HG03025 (cell line): ENCODE measurements at regions not wholly inside any gene's neighbourhood (a gene's known extent, or its start where the extent isn't known, plus 50 kb on each side); places are given as distances from the start of the nearest gene placed in this dataset.

Experiments
- ATAC-seq: cut with Tn5 transposase; IDR thresholded peaks from one replicate; pipeline ENCODE4 v1.9.1; 2021; ENCODE audit warnings: mild to moderate bottlenecking, moderate library complexity; ENCODE audit not compliant: unreplicated experiment, low FRiP score

- ATAC-seq = no peak
Measured at GRCh38 chr5:81856948-81857928, 106.3 kb upstream of the SSBP2 start.

GRCh38 chr5:81855591-81855990, 104.7 kb upstream of the SSBP2 start:
- ATAC-seq = no peak

GRCh38 chr5:81854915-81855314, 104.0 kb upstream of the SSBP2 start:
- no peak for ATAC-seq

GRCh38 chr5:81854485-81854884, 103.6 kb upstream of the SSBP2 start:
- no peak for ATAC-seq

- no peak for ATAC-seq
Measured at GRCh38 chr5:81853030-81853357, 102.1 kb upstream of the SSBP2 start.

GRCh38 chr5:81852291-81853029, 101.6 kb upstream of the SSBP2 start:
- no peak for ATAC-seq

GRCh38 chr5:81851481-81852178, 100.7 kb upstream of the SSBP2 start:
- peak; percentile 87 for ATAC-seq

GRCh38 chr5:81850501-81851357, 99.8 kb upstream of the SSBP2 start:
- ATAC-seq = no peak

GRCh38 chr5:81849770-81850367, 99.0 kb upstream of the SSBP2 start:
- ATAC-seq = no peak

GRCh38 chr5:81848362-81848880, 97.5 kb upstream of the SSBP2 start:
- no peak for ATAC-seq

- ATAC-seq = no peak
Measured at GRCh38 chr5:81846301-81846700, 95.4 kb upstream of the SSBP2 start.

- no peak for ATAC-seq
Measured at GRCh38 chr5:81843845-81844244, 92.9 kb upstream of the SSBP2 start.

- ATAC-seq = no peak
Measured at GRCh38 chr5:81842795-81843398, 92.0 kb upstream of the SSBP2 start.

GRCh38 chr5:81839034-81839433, 88.1 kb upstream of the SSBP2 start:
- ATAC-seq = no peak

- ATAC-seq = peak; percentile 57
Measured at GRCh38 chr5:81838307-81838906, 87.5 kb upstream of the SSBP2 start.

- no peak for ATAC-seq
Measured at GRCh38 chr5:81837667-81838306, 86.9 kb upstream of the SSBP2 start.

- ATAC-seq = no peak
Measured at GRCh38 chr5:81835814-81836367, 85.0 kb upstream of the SSBP2 start.
